Muscle of leg (tissue), 3 donors: ENCODE measurements at regions not wholly inside any gene's neighbourhood (a gene's known extent, or its start where the extent isn't known, plus 50 kb on each side); places are given as distances from the start of the nearest gene placed in this dataset.

ENCODE experiments used
- DNase-seq: peaks from one replicate; pipeline ENCODE4 v3.0.0; 2013
- H3K27ac ChIP-seq: one replicate; pipeline ENCODE4 v1.5.1; 2013; ENCODE audit warnings: mild to moderate bottlenecking, low read length, control low read depth
- H3K27me3 ChIP-seq: one replicate; pipeline ENCODE4 v1.6.1; 2013; ENCODE audit warnings: low read length; ENCODE audit not compliant: control insufficient read depth, insufficient read depth
- H3K36me3 ChIP-seq: one replicate; pipeline ENCODE4 v1.6.1; 2013; ENCODE audit warnings: low read length; ENCODE audit not compliant: control insufficient read depth, insufficient read depth
- H3K4me1 ChIP-seq: one replicate; pipeline ENCODE4 v1.6.1; 2013; ENCODE audit warnings: low read length; ENCODE audit not compliant: control insufficient read depth, insufficient read depth
- H3K4me3 ChIP-seq: one replicate; pipeline ENCODE4 v1.5.1; 2013; ENCODE audit warnings: low read length, control low read depth
- H3K9me3 ChIP-seq: replicated peaks from 2 replicates; pipeline ENCODE4 v1.6.1; 2013; ENCODE audit warnings: low read depth, low read length; ENCODE audit not compliant: control insufficient read depth
- WGBS: methylation state at CpG from one replicate; pipeline ENCODE4 v1.1.5; 2013; ENCODE audit warnings: missing lambda C conversion rate; ENCODE audit not compliant: insufficient coverage; 5-methylcytosine and 5-hydroxymethylcytosine counted together

DNA sequence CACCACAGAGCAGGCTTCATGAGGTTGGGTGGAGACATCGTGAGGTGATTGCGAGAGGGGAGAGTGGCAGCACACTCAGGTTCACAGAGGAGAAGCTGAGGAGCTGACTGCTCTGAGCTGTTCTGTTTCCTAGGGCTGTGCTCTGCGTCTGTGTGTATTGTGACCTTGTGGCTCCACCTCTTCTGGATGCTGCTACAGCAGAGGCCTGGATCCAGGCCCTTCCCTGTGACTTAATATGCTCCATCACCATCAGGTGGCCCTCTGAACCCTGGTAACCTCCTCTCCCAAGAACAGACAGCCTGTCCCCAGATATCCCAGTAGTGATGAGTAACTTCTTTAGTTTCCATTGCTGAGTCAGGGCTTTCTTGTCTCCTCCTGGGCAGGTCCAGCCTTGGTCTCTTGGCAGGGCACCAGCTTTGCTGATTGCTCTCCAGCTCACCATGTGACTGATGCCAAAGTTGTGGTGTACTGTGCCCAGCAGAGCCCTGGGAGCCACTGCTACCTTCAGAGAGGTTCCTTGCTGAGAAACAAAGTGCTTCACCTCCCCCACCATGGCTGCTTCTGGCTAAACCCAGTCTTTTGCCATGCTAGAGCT is 212.8 kb upstream of the CHD1 start:
- no peak overlapping the region for H3K27ac ChIP-seq
- DNase-seq = no peak
- no peak overlapping the region for H3K4me3 ChIP-seq
- H3K4me1 ChIP-seq = no peaks in the 10 kb centered on the region
- peaks cover 4% of the 10 kb centered on the region for H3K9me3 ChIP-seq
- H3K36me3 ChIP-seq = no peaks in the 10 kb centered on the region
- H3K27me3 ChIP-seq = no peaks in the 10 kb centered on the region
- WGBS = 56% methylated on average over 3 of the region's 3 CpGs

DNA sequence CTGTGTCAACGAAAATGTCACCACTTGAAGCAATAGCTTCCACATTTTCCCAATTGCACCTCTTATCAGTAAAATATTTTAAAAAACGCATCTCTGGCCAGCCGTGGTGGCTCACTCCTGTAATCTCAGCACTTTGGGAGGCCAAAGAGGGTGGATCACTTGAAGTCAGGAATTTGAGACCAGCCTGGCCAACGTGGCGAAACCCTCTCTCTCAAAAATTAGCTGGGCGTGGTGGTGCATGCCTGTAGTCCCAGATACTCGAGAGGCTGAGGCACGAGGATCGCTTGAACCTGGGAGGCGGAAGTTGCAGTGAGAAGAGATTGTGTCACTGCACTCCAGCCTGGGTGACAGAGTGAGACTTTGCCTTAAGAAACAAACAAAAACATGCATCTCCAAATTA is 210.1 kb upstream of the CHD1 start:
- H3K9me3 ChIP-seq = peaks cover 4% of the 10 kb centered on the region
- H3K27ac ChIP-seq = no peak overlapping the region
- WGBS = no CpG with 5 or more reads among the region's 10 CpGs
- H3K27me3 ChIP-seq = no peaks in the 10 kb centered on the region
- H3K4me3 ChIP-seq = no peak overlapping the region
- no peak for DNase-seq
- no peaks in the 10 kb centered on the region for H3K36me3 ChIP-seq
- no peaks in the 10 kb centered on the region for H3K4me1 ChIP-seq

GRCh38 chr5:99133921-99134320 is 205.1 kb upstream of the CHD1 start:
- H3K9me3 ChIP-seq = no peaks in the 10 kb centered on the region
- H3K27me3 ChIP-seq = no peaks in the 10 kb centered on the region
- no peak for DNase-seq
- H3K27ac ChIP-seq = no peak overlapping the region
- H3K4me1 ChIP-seq = no peaks in the 10 kb centered on the region
- H3K36me3 ChIP-seq = no peaks in the 10 kb centered on the region
- H3K4me3 ChIP-seq = no peak overlapping the region
- WGBS = no CpG with 5 or more reads among the region's 4 CpGs

GRCh38 chr5:99129768-99130501 is 201.1 kb upstream of the CHD1 start:
- Histone ChIP-seq H3K36me3 (no peaks in the 10 kb centered on the region), H3K4me1 (no peaks in the 10 kb centered on the region), H3K9me3 (no peaks in the 10 kb centered on the region), H3K27me3 (no peaks in the 10 kb centered on the region), H3K4me3 (no peak overlapping the region), H3K27ac (no peak overlapping the region)
- 45% methylated on average over 4 of the region's 6 CpGs for WGBS
- no peak for DNase-seq

GRCh38 chr5:99122976-99123375 is 194.2 kb upstream of the CHD1 start:
- no peaks in the 10 kb centered on the region for H3K27me3 ChIP-seq
- no peak overlapping the region for H3K4me3 ChIP-seq
- no peaks in the 10 kb centered on the region for H3K36me3 ChIP-seq
- no peak overlapping the region for H3K27ac ChIP-seq
- DNase-seq = no peak
- H3K9me3 ChIP-seq = no peaks in the 10 kb centered on the region
- H3K4me1 ChIP-seq = no peaks in the 10 kb centered on the region

GRCh38 chr5:99119326-99119725 is 190.5 kb upstream of the CHD1 start:
- H3K27me3 ChIP-seq = no peaks in the 10 kb centered on the region
- DNase-seq = no peak
- no peak overlapping the region for H3K27ac ChIP-seq
- no peaks in the 10 kb centered on the region for H3K4me1 ChIP-seq
- no CpG with 5 or more reads among the region's 3 CpGs for WGBS
- H3K9me3 ChIP-seq = no peaks in the 10 kb centered on the region
- H3K4me3 ChIP-seq = no peak overlapping the region
- no peaks in the 10 kb centered on the region for H3K36me3 ChIP-seq

- no peaks in the 10 kb centered on the region for H3K36me3 ChIP-seq
- no peaks in the 10 kb centered on the region for H3K27me3 ChIP-seq
- H3K9me3 ChIP-seq = no peaks in the 10 kb centered on the region
- WGBS = no CpG with 5 or more reads among the region's 4 CpGs
- DNase-seq = no peak
- no peaks in the 10 kb centered on the region for H3K4me1 ChIP-seq
- H3K4me3 ChIP-seq = no peak overlapping the region
- H3K27ac ChIP-seq = no peak overlapping the region
These were observed 187.7 kb upstream of the CHD1 start for GRCh38 chr5:99116526-99116925.

GRCh38 chr5:99109894-99110293 is 181.1 kb upstream of the CHD1 start:
- H3K27ac ChIP-seq = no peak overlapping the region
- H3K4me1 ChIP-seq = no peaks in the 10 kb centered on the region
- no peaks in the 10 kb centered on the region for H3K9me3 ChIP-seq
- no peak for DNase-seq
- no peaks in the 10 kb centered on the region for H3K36me3 ChIP-seq
- no peak overlapping the region for H3K4me3 ChIP-seq
- no CpG with 5 or more reads among the region's 4 CpGs for WGBS
- H3K27me3 ChIP-seq = no peaks in the 10 kb centered on the region

DNA sequence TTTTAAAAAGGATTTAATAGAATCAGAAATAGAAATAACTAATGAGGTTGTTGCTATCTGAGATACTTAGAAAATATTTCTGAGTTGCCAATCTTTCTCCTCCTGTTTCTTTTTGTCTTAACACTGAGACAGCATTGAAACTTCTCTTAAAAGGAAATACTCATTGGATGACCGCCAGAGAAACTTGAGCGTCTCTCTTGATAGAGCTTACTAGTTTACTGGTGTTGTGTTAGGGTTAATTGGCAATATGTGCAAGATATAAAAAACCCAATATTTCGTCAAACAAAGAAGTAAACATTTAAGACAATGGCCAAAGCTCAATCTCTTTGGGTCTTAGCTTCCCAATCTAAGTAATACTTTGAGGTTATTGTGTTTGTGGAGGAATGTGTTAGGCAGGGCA is 176.4 kb upstream of the CHD1 start:
- H3K4me3 ChIP-seq = no peak overlapping the region
- no CpG with 5 or more reads among the region's 3 CpGs for WGBS
- H3K36me3 ChIP-seq = no peaks in the 10 kb centered on the region
- H3K27ac ChIP-seq = no peak overlapping the region
- no peaks in the 10 kb centered on the region for H3K9me3 ChIP-seq
- H3K27me3 ChIP-seq = no peaks in the 10 kb centered on the region
- no peaks in the 10 kb centered on the region for H3K4me1 ChIP-seq
- peak; percentile 52 for DNase-seq

- no peak overlapping the region for H3K4me3 ChIP-seq
- no CpG with 5 or more reads among the region's 2 CpGs for WGBS
- no peaks in the 10 kb centered on the region for H3K9me3 ChIP-seq
- peak; percentile 47 for DNase-seq
- H3K27ac ChIP-seq = no peak overlapping the region
- H3K27me3 ChIP-seq = no peaks in the 10 kb centered on the region
- H3K36me3 ChIP-seq = no peaks in the 10 kb centered on the region
- no peaks in the 10 kb centered on the region for H3K4me1 ChIP-seq
These were observed 175.8 kb upstream of the CHD1 start for GRCh38 chr5:99104538-99105132.
